Muscle layer of duodenum (tissue), 2 donors: ENCODE measurements at regions not wholly inside any gene's neighbourhood (a gene's known extent, or its start where the extent isn't known, plus 50 kb on each side); places are given as distances from the start of the nearest gene placed in this dataset.
"Not testable (repeated sequence)": the region's sequence is repeated elsewhere in the genome, so short reads cannot be mapped to it uniquely, and the experiment has no call there.

ENCODE experiments used
- H3K27ac ChIP-seq: one replicate; pipeline ENCODE4 v1.7.0; 2013; ENCODE audit warnings: mild to moderate bottlenecking, low read length
- H3K27me3 ChIP-seq: one replicate; pipeline ENCODE4 v1.7.0; 2013; ENCODE audit warnings: low read depth, mild to moderate bottlenecking, control low read depth, low read length
- H3K36me3 ChIP-seq, 2 donors: one replicate each; pipeline ENCODE4 v1.7.0; 2013; ENCODE audit warnings: low read length in 2 of 2, control low read depth in 1 of 2, mild to moderate bottlenecking in 1 of 2; ENCODE audit not compliant: insufficient read depth in 2 of 2, control insufficient read depth in 1 of 2
- H3K4me1 ChIP-seq, 2 donors: one replicate each; pipeline ENCODE4 v1.7.0; 2013; ENCODE audit warnings: low read length in 2 of 2, mild to moderate bottlenecking in 2 of 2, control low read depth in 1 of 2, moderate library complexity in 1 of 2; ENCODE audit not compliant: insufficient read depth in 2 of 2, control insufficient read depth in 1 of 2
- H3K4me3 ChIP-seq, 2 donors: one replicate each; pipeline ENCODE4 v1.7.0; 2013; ENCODE audit warnings: low read length in 2 of 2, low read depth in 1 of 2, mild to moderate bottlenecking in 1 of 2
- H3K9me3 ChIP-seq, 2 donors: one replicate each; pipeline ENCODE4 v1.7.0; 2013; ENCODE audit warnings: low read length in 2 of 2, control low read depth in 1 of 2, mild to moderate bottlenecking in 1 of 2; ENCODE audit not compliant: control insufficient read depth in 1 of 2
- donor health status: healthy.

DNA sequence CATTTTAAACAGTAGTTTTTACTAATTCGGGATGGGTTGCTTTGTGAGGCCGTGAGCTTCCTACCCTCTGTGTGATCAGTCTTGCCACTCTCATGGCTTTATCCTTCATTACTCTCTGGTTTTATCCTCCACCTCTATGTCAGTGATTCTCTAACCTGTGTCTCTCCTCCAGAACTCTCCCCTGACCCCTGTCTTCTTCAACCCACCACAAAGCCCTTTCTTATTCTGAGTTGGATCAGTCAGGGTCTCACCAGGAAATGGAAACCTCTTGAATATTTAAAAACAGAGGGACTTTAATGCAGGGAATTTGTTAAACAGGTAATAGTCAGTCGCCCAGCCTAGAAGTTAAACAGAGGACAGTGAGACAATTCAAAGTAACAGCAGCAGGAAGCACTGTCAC, 64.2 kb upstream of the ADPGK start:
- H3K36me3 ChIP-seq, result no peaks in the 10 kb centered on the region
- no peaks in the 10 kb centered on the region for H3K27me3 ChIP-seq
- no peak overlapping the region for H3K4me3 ChIP-seq
- H3K4me1 ChIP-seq, result peaks cover 0 to 14% of the 10 kb centered on the region in 2 donors
- no peak overlapping the region for H3K27ac ChIP-seq
- H3K9me3 ChIP-seq, result no peaks in the 10 kb centered on the region

DNA sequence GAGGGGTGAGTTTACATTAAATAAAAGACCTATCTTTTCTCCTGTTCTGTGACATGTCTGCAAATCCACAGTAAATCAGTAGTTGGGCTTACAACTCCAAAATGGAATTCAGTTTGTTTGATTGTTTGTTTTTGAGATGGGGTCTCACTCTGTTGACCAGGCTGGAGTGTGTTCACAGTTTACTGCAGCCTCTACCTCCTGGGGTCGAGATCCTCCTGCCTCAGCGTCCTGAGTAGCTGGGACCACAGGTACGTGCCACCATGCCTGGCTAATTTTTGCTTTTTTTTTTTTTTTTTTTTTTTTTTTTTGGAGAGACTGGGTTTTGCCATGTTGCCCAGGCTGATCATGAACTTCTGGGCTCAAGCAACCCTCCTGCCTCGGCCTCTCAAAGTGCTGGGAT, 63.5 kb upstream of the ADPGK start:
- H3K27ac ChIP-seq, result no peak overlapping the region
- H3K36me3 ChIP-seq, result no peaks in the 10 kb centered on the region
- H3K4me1 ChIP-seq, result peaks cover 0 to 14% of the 10 kb centered on the region in 2 donors
- no peaks in the 10 kb centered on the region for H3K27me3 ChIP-seq
- no peak overlapping the region for H3K4me3 ChIP-seq
- no peaks in the 10 kb centered on the region for H3K9me3 ChIP-seq

DNA sequence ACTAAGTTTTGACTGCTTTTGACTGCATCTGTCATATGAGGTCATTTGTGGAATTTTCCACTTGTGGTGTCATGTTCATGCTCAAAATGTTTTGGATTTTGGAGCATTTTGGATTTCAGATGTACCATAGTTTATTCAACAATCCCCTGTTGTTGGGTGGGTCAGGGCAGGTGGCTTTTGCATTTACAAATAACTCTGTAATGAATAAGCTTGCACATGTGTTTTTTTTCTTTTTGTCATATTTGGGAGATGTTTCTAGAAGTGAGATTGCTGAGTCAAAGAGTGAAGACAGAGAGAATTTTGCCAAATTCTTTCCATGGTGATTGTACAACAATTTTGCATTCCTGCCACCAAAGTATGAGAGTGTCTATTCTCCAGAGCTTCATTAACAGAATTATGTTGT, 62.4 kb upstream of the ADPGK start:
- no peak overlapping the region for H3K4me3 ChIP-seq
- H3K9me3 ChIP-seq, result no peaks in the 10 kb centered on the region
- peaks cover 0 to 14% of the 10 kb centered on the region in 2 donors for H3K4me1 ChIP-seq
- H3K36me3 ChIP-seq, result no peaks in the 10 kb centered on the region
- no peaks in the 10 kb centered on the region for H3K27me3 ChIP-seq
- H3K27ac ChIP-seq, result no peak overlapping the region

DNA sequence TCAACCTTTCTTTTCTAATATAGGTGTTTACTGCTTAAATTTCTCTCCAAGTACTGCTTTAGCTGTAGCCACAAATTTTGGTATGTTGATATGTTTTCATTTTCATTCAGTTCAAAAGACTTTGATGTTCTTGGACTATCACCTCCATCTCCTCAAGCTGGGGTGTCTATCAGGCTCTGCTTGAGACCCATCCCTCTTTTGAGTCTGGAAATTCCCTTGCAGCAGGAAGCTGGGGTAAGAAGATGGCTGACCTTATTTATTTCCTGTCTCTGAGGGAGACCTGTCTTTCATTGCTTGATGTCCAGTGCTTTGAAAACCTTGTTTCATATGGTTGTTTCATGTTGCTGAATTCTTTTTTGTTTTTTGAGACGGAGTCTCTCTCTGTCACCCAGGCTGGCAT, 60.5 kb upstream of the ADPGK start:
- Histone ChIP-seq H3K9me3 (no peaks in the 10 kb centered on the region), H3K4me1 (peaks cover 0 to 14% of the 10 kb centered on the region in 2 donors), H3K4me3 (no peak overlapping the region)

DNA sequence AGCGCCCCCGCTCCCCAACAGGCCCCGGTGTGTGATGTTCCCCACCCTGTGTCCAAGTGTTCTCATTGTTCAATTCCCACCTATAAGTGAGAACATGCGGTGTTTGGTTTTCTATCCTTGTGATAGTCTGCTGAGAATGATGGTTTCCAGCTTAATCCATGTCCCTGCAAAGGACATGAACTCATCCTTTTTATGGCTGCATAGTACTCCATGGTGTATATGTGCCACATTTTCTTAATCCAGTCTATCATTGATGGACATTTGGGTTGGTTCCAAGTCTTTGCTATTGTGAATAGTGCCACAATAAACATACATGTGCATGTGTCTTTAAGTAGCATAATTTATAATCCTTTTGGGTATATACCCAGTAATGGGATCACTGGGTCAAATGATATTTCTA, 59.8 kb upstream of the ADPGK start:
- H3K27ac ChIP-seq, H3K27me3 ChIP-seq, H3K36me3 ChIP-seq, H3K4me3 ChIP-seq, H3K9me3 ChIP-seq: not testable (repeated sequence)
- H3K4me1 ChIP-seq, result peaks cover 0 to 14% of the 10 kb centered on the region in 2 donors

More for the DNA sequence above, 60.5 kb upstream of the ADPGK start:
- Histone ChIP-seq H3K27me3 (no peaks in the 10 kb centered on the region), H3K36me3 (no peaks in the 10 kb centered on the region), H3K27ac (no peak overlapping the region)

DNA sequence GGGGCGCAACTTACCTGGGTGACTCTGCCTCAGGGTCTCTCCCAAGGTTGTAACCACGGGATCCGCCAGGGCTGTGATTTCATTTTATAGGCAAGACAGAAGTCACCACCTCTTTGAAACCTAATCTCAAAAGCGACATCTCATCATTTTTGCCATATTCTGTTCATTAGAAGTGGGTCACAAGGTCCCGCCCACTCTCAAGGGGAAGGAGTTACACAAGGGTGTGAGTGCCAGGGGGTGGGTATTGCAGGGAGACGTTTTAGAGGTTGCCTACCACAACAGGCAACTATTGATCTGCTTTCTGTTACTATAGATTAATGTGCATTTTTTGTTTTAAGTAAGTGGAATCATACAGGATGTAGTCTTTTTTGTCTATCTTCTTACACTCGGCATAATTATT, 56.6 kb upstream of the ADPGK start:
- Histone ChIP-seq H3K9me3 (no peaks in the 10 kb centered on the region), H3K27ac (no peak overlapping the region), H3K36me3 (no peaks in the 10 kb centered on the region), H3K4me3 (no peak overlapping the region), H3K27me3 (no peaks in the 10 kb centered on the region), H3K4me1 (no peaks in the 10 kb centered on the region)

DNA sequence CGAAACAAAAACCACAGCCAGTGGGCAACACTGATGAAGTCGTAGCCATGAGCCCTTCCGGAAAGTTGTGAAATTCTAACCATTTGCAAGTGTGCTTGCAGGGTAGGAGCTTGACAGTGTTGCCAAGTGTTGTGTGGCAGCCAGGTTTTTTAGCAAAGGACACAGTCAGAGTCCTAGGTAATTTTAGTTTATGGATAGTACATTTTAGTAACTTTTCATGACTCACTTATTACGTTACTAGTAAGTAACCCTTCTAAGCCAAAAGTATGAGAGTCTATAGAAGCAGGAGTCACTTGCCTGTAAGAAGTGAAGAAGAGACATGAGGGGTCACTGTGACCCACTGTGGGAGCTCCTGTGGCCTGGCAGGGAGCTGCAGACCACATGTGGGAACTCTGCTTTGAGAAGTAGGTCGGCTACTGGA, 54.8 kb upstream of the ADPGK start:
- H3K27ac ChIP-seq, result no peak overlapping the region
- no peaks in the 10 kb centered on the region for H3K36me3 ChIP-seq
- H3K27me3 ChIP-seq, result no peaks in the 10 kb centered on the region
- no peaks in the 10 kb centered on the region for H3K9me3 ChIP-seq
- no peak overlapping the region for H3K4me3 ChIP-seq
- H3K4me1 ChIP-seq, result no peaks in the 10 kb centered on the region

DNA sequence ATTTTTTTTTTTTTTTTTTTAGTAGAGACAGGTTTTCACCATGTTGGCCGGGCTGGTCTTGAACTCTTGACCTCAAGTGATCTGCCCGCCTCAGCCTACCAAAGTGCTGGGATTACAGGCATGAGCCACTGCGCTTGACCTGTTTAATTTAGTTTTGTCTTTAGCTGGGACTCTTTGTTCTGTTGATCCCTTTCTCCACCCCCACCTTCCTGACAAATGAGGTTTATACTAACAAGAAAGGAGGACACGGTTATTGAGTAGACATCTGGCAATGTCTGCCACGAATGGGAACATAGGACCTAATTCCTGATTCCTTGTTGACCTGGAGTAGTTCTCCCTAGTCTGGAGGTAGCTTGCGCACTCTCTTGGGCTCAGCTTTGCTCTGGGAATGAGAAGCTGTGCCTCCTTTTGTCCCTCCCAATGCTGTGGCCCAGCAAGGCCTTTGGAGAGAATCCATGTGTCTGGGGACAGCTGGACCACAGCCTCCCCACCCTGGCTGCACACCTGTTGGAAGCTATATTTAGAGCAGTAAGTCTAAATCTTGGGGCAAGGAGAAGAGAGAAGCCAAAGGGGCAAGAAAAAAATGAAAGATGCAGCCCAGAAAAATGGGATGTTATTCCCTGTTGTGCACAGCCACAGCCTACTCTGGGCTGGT, 53.2 kb upstream of the ADPGK start:
- Histone ChIP-seq H3K4me3 (no peak overlapping the region), H3K4me1 (no peaks in the 10 kb centered on the region), H3K27ac (no peak overlapping the region), H3K36me3 (no peaks in the 10 kb centered on the region), H3K9me3 (no peaks in the 10 kb centered on the region), H3K27me3 (no peaks in the 10 kb centered on the region)

DNA sequence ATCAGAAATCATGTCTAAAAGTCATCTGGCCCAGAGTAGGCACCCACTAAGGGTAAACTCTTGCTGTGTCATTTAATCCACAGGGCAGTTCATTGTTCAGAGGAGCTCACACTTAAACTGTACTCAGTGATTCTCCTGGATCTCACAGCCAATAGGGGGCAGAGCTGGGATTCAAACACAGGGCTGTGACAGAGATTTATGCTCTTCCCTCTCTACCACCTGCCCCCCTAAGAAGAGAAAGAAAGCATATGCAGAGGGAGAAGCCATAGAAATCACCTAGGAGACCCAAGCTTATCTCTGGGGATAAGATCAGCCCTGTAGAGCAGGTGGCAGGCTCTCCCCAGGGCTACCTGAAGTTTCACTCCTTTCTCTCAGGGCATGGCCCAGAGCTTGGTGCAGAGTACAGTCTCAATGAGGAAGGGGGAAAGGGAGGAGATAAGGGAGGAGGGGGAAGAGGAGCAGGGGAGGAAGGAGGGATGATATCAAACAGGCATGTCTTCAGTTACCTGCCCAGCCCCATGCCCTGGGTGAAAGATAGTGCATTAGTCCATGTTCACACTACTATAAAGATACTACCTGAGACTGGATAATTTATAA, 51.8 kb upstream of the ADPGK start:
- Histone ChIP-seq H3K4me3 (no peak overlapping the region), H3K36me3 (no peaks in the 10 kb centered on the region), H3K9me3 (no peaks in the 10 kb centered on the region), H3K27me3 (no peaks in the 10 kb centered on the region), H3K4me1 (no peaks in the 10 kb centered on the region), H3K27ac (no peak overlapping the region)

DNA sequence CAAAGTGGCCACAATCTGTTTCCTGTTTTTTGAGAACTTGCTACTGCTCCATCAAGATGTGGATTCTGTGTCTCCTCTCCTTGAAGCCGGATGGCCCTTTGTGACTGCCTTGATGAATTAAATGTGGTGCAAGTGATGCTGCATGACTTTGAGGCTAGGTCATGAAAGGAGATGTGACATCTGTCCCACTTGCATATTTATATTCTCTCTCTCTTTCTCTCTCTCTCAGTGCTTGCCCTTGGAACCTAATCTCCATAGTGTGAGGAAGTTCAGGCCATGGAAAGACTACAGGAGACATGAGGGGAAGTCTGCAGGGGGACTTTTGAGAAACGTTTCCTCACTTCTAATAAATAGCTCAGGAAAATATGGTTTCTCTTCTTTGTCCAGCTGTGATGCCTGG, 50.0 kb upstream of the ADPGK start:
- H3K4me3 ChIP-seq, result no peak overlapping the region
- no peaks in the 10 kb centered on the region for H3K9me3 ChIP-seq
- no peak overlapping the region for H3K27ac ChIP-seq
- no peaks in the 10 kb centered on the region for H3K4me1 ChIP-seq
- no peaks in the 10 kb centered on the region for H3K36me3 ChIP-seq
- no peaks in the 10 kb centered on the region for H3K27me3 ChIP-seq
